GM18519 (cell line): ENCODE measurements at regions not wholly inside any gene's neighbourhood (a gene's known extent, or its start where the extent isn't known, plus 50 kb on each side); places are given as distances from the start of the nearest gene placed in this dataset.
A peak's percentile ranks its signal among the peaks of the same experiment; 100 is the strongest.

Experiments used
- ATAC-seq: cut with Tn5 transposase; IDR thresholded peaks from one replicate; pipeline ENCODE4 v1.9.1; 2021; ENCODE audit warnings: mild to moderate bottlenecking, moderate library complexity; ENCODE audit not compliant: unreplicated experiment, low FRiP score

- ATAC-seq = peak; percentile 85
Observed at GRCh38 chr3:31462050-31462569, 70.6 kb upstream of the STT3B start.

- no peak for ATAC-seq
Observed at GRCh38 chr3:31465999-31466398, 66.7 kb upstream of the STT3B start.

- no peak for ATAC-seq
Observed at GRCh38 chr3:31466866-31467265, 65.9 kb upstream of the STT3B start.

- no peak for ATAC-seq
Observed at GRCh38 chr3:31468433-31468832, 64.3 kb upstream of the STT3B start.

- no peak for ATAC-seq
Observed at GRCh38 chr3:31469385-31469784, 63.3 kb upstream of the STT3B start.

GRCh38 chr3:31472479-31473390 lies 60.0 kb upstream of the STT3B start:
- ATAC-seq = no peak

GRCh38 chr3:31476209-31476608 lies 56.5 kb upstream of the STT3B start:
- no peak for ATAC-seq

- no peak for ATAC-seq
Observed at GRCh38 chr3:31479431-31479830, 53.3 kb upstream of the STT3B start.

- ATAC-seq = no peak
Observed at GRCh38 chr3:31481697-31482096, 51.0 kb upstream of the STT3B start.

GRCh38 chr3:31482493-31483200 lies 50.1 kb upstream of the STT3B start:
- no peak for ATAC-seq
